ENCODE measurements at regions not wholly inside any gene's neighbourhood (a gene's known extent, or its start where the extent isn't known, plus 50 kb on each side); places are given as distances from the start of the nearest gene placed in this dataset.
"Not testable (repeated sequence)": the region's sequence is repeated elsewhere in the genome, so short reads cannot be mapped to it uniquely, and the experiment has no call there.

DNA sequence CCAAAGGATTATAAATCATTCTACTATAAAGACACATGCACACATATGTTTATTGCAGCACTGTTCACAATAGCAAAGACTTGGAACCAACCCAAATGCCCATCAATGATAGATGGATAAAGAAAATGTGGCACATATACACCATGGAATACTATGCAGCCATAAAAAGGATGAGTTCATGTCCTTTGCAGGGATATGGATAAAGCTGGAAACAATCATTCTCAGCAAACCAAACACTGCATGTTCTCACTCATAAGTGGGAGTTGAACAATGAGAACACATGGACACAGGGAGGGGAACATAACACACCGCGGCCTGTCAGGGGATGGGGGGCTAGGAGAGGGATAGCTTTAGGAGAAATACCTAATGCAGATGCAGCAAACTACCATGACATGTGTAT, 135.1 kb upstream of the PDE4B start:
- not testable (repeated sequence) for H3K4me3 Mint-ChIP-seq, H3K9me3 Mint-ChIP-seq, H3K4me1 Mint-ChIP-seq, H3K36me3 Mint-ChIP-seq, H3K27ac Mint-ChIP-seq, DNase-seq
- H3K27me3 Mint-ChIP-seq = peaks cover 18% of the 10 kb centered on the region

DNA sequence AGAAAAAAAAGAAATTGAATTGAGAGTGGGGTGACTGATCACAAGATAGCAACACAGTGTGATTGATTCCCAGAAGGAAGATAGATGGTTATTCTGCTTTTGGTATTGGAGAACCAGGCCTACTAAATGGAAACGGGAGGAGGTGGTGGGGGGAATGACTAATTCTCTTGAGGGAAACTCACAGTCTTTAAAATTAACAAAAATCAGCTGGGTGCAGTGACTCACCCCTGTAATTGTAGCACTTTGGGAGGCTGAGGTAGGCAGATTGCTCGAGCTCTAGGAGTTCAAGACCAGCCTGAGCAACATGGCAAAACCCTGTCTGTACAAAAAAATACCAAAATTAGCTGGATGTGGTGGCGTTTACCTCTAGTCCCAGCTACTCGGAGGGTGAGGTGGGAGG, 134.6 kb upstream of the PDE4B start:
- Mint-ChIP-seq H3K27ac (no peak overlapping the region), H3K4me3 (no peak overlapping the region), H3K9me3 (peaks cover 10% of the 10 kb centered on the region), H3K4me1 (no peaks in the 10 kb centered on the region), H3K36me3 (no peaks in the 10 kb centered on the region), H3K27me3 (peaks cover 17% of the 10 kb centered on the region)
- no peak for DNase-seq

DNA sequence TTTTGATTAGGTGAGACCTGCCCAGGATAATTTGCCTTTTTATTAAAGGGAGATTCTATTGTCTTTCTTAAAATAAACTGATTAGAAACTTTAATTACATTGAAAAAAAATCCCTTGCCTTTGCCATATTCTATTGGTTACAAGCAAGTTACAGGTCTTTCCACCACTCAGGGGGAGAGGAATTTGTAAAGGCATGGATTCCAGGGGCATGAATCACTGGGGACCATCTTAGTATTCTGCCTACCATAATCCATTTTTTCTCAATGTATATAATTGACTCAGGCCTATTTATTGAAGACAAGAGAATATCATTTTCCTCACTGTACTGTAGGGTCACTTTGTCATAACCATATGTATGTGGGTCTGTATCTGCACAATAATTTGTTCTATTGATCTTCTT, 124.3 kb upstream of the PDE4B start:
- Mint-ChIP-seq H3K9me3 (peaks cover 12% of the 10 kb centered on the region), H3K27me3 (peaks cover 25% of the 10 kb centered on the region), H3K36me3 (peaks cover 3% of the 10 kb centered on the region), H3K27ac (no peak overlapping the region), H3K4me3 (no peak overlapping the region), H3K4me1 (no peaks in the 10 kb centered on the region)
- no peak for DNase-seq

DNA sequence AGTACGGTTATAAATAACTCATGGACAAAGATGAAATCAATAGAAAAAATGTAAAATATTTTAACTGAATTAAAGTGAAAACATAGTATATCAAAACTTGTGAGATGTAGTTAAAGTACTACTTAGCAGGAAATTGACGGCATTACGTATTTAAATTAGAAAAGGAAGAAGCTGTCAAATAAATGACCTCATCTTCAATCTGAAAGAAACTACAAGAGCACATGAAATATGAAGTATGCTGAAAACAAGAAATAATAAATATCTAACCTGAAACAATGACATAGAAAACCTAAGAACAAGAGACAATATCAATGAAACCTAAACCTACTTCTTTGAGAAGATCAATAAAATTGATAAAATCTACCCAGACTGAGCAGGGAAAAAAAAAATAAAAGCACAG, 122.2 kb upstream of the PDE4B start:
- Mint-ChIP-seq H3K27ac (no peak overlapping the region), H3K4me1 (no peaks in the 10 kb centered on the region), H3K4me3 (no peak overlapping the region), H3K27me3 (peaks cover 21% of the 10 kb centered on the region), H3K9me3 (peaks cover 11% of the 10 kb centered on the region), H3K36me3 (peaks cover 3% of the 10 kb centered on the region)
- no peak for DNase-seq

DNA sequence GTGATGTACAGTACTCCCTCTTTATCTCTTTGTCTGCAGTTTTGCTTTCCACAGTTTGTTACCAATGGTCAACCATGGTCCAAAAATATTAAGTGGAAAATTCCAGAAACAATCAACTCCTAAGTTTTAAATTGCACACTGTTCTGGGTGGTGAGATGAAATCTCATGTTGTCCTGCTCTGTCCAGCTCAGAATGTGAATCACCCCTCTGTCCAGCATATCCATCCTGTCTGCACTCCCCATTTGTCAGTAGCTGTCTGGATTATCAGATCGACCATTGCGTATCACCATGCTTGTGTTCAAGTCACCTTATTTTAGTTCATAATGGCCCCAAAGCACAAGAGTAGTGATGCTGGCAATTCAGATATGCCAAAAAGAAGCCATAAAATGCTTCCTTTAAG, 118.2 kb upstream of the PDE4B start:
- Mint-ChIP-seq H3K27ac (no peak overlapping the region), H3K4me3 (no peak overlapping the region), H3K9me3 (peaks cover 2% of the 10 kb centered on the region), H3K36me3 (peaks cover 3% of the 10 kb centered on the region), H3K4me1 (no peaks in the 10 kb centered on the region), H3K27me3 (peaks cover 4% of the 10 kb centered on the region)
- no peak for DNase-seq

DNA sequence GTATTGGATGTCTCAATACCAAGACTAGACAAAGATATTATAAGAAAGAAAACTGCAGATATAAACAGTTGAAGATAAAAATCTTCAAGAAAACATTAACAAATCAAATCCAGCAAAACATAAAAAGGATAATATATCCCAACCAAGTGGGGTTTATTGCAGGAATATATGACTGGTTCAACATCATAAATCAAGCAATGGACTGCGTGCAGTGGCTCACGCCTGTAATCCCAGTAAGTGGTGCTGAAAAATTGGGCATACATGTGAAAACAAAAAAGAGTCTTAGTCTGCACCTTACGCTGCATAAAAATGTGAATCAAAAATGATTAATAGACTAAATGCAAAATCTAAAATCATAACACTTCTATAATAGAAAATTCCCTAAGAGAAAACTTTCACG, 112.9 kb upstream of the PDE4B start:
- H3K4me3 Mint-ChIP-seq = no peak overlapping the region
- H3K27ac Mint-ChIP-seq = no peak overlapping the region
- H3K4me1 Mint-ChIP-seq = no peaks in the 10 kb centered on the region
- no peak for DNase-seq
- H3K27me3 Mint-ChIP-seq = peaks cover 11% of the 10 kb centered on the region
- no peaks in the 10 kb centered on the region for H3K9me3 Mint-ChIP-seq
- no peaks in the 10 kb centered on the region for H3K36me3 Mint-ChIP-seq

DNA sequence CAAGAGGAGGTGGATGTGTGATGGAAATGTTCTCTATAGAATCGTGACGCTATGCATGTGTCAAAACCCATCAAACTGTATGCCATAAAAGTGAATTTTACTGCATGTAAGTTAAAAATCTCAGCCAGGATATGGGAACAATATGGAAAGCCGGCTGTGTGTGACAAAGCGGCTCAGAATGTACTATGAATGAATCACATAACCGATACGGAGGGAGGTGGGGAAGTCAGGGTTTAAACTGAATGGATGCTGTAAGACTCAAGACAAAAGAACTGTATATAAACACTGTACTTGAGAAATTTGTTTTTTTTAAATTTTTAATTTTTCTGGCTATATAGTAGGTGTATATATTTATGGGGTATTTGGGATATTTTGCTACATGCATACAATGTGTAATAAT, 111.6 kb upstream of the PDE4B start:
- Mint-ChIP-seq H3K9me3 (no peaks in the 10 kb centered on the region), H3K27me3 (peaks cover 13% of the 10 kb centered on the region), H3K4me1 (no peaks in the 10 kb centered on the region), H3K4me3 (no peak overlapping the region), H3K27ac (no peak overlapping the region), H3K36me3 (no peaks in the 10 kb centered on the region)
- DNase-seq = no peak

DNA sequence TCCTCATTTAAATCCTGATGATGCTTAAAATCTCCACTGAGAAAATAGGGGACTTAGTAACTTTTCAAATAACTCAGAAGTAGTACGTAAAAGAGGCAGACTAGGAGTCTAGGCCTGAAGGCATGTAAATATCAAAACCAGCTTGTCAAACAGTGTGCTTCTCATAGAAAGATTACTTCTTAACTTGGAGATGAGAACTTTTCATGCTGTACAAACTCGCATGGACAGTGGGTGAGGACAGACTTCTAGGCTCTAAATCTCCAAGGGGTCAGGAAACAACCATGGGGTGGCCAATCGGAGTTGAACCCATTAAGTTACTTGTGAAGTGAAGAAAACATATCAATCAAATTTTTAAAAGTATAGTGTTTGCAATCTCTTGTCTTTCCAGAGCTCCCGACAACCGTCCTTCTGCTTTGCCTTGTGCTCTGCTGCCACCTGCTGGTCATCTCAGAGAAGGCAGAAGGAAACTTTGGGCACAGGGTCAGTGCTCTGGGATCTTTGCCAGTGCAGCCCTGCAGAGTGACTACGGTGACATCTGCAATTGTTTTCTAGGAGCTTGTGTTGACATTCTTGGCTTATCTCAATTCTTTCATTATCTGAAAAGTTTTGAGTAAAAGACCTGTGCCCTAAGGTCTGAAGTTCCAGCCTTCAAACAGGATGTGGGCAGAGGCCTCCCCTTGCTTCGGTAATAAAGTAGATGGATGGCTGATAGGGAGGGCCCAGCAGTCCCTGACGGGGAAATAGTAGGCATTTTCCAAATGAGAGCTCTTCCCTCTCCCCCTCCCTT, 105.1 kb upstream of the PDE4B start:
- H3K4me3 Mint-ChIP-seq = no peak overlapping the region
- H3K4me1 Mint-ChIP-seq = peaks cover 5% of the 10 kb centered on the region
- no peaks in the 10 kb centered on the region for H3K9me3 Mint-ChIP-seq
- no peak overlapping the region for H3K27ac Mint-ChIP-seq
- DNase-seq = peak; percentile 65
- peaks cover 29% of the 10 kb centered on the region for H3K27me3 Mint-ChIP-seq
- no peaks in the 10 kb centered on the region for H3K36me3 Mint-ChIP-seq

DNA sequence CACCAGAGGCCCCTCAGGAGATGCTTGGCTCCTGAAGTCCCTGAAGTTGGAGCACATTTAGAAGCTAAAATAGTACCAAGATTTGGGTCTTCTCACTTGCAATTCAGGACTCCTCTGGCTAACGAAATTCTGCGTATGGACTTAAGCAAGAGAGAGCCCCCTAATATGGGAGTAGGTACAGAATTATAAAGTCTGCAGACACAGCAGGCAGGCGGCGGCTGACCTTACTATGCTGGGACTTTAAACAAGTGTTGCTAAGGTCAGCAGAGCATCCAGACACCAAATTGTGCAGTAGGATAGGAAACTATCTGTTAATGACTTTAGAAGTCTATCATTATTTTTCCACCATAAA, 104.5 kb upstream of the PDE4B start:
- Mint-ChIP-seq H3K9me3 (no peaks in the 10 kb centered on the region), H3K27ac (no peak overlapping the region), H3K36me3 (no peaks in the 10 kb centered on the region), H3K4me3 (no peak overlapping the region), H3K27me3 (peaks cover 27% of the 10 kb centered on the region), H3K4me1 (peaks cover 5% of the 10 kb centered on the region)
- DNase-seq = no peak

DNA sequence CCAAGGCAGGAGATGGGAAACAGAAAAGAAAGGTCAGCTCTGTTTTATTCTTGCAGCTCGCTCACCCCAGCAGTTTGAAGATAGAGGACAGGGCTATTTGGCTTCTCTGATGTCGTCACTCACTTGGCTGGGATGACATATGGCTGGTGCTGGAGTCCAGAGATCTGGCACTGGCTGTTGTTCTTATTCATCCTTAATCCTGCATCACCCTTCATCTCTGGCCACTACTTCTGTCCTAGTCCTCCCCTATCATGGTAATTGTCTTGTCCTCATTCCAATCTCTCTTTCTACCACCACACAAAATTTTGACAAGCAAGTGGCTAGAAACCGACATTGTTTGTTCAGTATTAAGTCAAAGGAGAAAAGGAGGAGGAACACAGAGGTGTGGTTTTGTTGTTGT, 103.8 kb upstream of the PDE4B start:
- Mint-ChIP-seq H3K27ac (no peak overlapping the region), H3K4me1 (peaks cover 5% of the 10 kb centered on the region), H3K36me3 (no peaks in the 10 kb centered on the region), H3K4me3 (no peak overlapping the region), H3K27me3 (peaks cover 20% of the 10 kb centered on the region), H3K9me3 (no peaks in the 10 kb centered on the region)
- DNase-seq = no peak

DNA sequence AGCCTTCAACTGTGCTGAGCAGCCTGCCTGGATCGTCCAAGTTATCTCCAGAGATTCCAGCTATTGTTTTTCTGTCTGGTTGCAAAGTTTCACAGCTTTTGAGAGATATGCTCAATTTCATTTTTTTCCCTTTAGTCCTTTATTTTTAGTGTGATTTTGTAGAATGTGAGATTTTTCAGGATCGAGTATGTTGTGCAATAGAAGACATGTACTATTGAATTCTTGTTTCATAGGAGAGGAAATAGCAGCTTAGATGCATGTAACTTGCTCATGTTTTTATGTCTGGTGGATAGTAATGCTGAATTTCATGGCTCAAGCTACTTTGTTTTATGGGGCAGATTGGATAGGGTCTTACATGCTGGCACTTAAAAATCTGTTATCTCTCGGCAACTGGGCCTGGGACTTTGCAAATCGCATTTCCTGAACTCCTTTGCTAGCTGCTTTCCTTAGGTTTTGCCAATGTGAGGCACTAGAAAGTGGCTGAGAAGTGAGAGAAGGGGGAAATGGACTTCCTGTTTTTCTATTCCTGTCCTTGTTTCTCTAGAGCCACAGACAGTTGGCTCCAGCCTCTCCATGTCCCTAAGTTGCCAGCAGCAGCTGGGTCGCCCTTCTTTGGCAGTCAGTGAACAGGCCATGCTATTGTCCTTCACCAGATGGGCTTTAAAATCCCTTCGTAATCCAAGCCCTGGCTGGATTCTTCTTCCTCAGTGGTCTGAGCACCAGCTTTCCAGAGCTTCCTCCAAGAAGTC, 101.4 kb upstream of the PDE4B start:
- H3K4me1 Mint-ChIP-seq = peaks cover 5% of the 10 kb centered on the region
- H3K27me3 Mint-ChIP-seq = peaks cover 14% of the 10 kb centered on the region
- H3K9me3 Mint-ChIP-seq = no peaks in the 10 kb centered on the region
- H3K36me3 Mint-ChIP-seq = no peaks in the 10 kb centered on the region
- H3K4me3 Mint-ChIP-seq = no peak overlapping the region
- no peak overlapping the region for H3K27ac Mint-ChIP-seq
- DNase-seq = no peak

DNA sequence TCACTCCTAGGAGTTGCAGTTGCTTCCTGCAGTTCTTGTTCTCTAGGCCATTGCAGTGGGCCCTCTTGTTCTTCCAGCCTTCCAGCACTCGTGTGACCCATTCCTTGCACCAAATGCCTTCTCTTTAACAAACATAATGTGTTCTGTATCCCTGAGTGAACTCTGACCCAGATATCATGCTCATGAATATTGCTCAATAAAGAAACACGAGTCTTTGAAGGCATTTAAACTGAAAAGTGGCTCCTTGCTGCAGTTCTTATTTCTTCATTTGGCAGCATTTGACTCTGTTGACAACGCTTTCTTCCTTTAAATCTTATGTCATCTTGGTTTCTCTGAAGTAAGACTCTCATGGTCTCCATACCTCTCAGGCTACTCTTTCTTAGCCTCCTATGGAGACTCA, 100.7 kb upstream of the PDE4B start:
- H3K27me3 Mint-ChIP-seq = peaks cover 8% of the 10 kb centered on the region
- no peak overlapping the region for H3K4me3 Mint-ChIP-seq
- DNase-seq = no peak
- peaks cover 5% of the 10 kb centered on the region for H3K4me1 Mint-ChIP-seq
- no peak overlapping the region for H3K27ac Mint-ChIP-seq
- no peaks in the 10 kb centered on the region for H3K9me3 Mint-ChIP-seq
- H3K36me3 Mint-ChIP-seq = no peaks in the 10 kb centered on the region

DNA sequence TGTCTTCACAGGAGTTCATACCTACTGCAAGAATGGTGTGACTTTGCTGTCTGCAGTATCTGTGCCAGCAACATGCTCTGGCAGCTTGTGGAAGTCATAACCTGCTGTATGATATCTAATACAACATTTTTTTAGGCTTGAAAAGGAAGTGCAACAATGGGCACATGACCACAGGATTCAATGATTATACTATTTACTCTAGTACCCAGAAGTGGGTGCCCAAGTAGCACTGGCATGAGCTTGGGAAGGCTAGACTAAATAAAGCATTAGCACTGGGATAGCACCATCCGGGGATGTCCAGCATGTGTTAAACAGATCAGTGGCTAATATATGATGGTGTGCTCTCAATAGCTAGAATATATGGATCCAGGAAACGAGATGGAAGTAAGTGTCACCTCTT, 98.6 kb upstream of the PDE4B start:
- Mint-ChIP-seq H3K4me1 (no peaks in the 10 kb centered on the region), H3K27ac (no peak overlapping the region), H3K4me3 (no peak overlapping the region), H3K9me3 (no peaks in the 10 kb centered on the region), H3K27me3 (peaks cover 8% of the 10 kb centered on the region), H3K36me3 (no peaks in the 10 kb centered on the region)
- DNase-seq = no peak

DNA sequence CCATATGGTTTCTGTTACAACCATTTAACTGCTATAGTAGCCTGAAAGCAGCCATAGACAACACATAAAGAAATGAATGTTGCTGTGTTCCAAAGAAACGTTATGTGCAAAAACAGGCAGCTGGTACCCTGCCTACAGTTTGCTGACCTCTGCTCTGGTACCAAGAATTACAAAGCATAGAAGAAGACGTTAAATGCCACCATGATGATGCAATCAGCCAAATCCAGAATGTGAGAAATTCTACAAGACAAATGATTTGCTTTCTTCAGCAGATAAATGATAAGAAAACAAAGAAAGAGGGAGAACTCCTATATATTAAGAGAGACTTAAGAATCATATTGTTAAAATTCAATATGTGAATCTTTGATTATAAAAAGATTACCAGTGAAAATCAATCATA, 97.8 kb upstream of the PDE4B start:
- Mint-ChIP-seq H3K27me3 (peaks cover 9% of the 10 kb centered on the region), H3K9me3 (no peaks in the 10 kb centered on the region), H3K4me1 (no peaks in the 10 kb centered on the region), H3K27ac (no peak overlapping the region), H3K36me3 (no peaks in the 10 kb centered on the region), H3K4me3 (no peak overlapping the region)
- no peak for DNase-seq

DNA sequence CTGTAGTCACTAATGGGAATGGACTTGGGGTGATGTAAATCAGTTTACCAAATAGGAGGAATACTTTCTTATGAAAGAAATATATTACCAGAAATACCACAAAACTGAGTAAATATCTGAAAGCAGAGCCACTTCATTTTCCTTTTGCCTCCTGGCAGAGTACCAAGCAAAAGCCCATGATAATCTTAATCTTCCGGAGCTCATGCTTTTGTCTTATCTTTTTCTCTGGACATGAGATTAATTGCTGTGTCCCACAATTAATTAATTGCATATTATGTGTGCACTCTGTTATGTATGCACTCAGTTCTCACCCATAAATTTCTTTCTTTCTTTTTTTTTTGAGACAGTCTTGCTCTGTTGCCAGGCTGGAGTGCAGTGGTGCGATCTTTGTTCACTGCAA, 94.1 kb upstream of the PDE4B start:
- Mint-ChIP-seq H3K36me3 (no peaks in the 10 kb centered on the region), H3K4me3 (no peak overlapping the region), H3K4me1 (no peaks in the 10 kb centered on the region), H3K9me3 (no peaks in the 10 kb centered on the region), H3K27ac (no peak overlapping the region), H3K27me3 (peaks cover 18% of the 10 kb centered on the region)
- DNase-seq = no peak

DNA sequence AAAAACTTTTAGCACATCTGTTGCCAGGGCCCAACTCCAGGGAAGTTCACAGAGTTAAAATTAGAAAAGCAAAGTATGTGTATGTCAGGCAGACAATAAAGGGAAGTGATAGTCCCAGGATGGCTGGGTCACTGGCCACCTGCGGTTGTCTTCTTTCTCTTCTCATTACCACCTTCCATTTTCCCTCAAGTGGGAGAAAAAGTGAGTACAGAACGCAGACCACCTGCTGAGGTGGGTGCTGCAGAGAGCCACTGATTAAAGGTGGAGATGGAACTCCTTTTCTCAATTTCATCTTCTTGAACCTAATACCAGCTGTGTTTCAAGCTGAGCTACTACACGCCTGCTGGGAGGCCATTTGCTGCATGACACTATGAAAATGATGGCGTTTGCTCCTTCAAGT, 88.8 kb upstream of the PDE4B start:
- Mint-ChIP-seq H3K4me1 (no peaks in the 10 kb centered on the region), H3K27me3 (peaks cover 45% of the 10 kb centered on the region), H3K27ac (no peak overlapping the region), H3K4me3 (no peak overlapping the region), H3K36me3 (no peaks in the 10 kb centered on the region), H3K9me3 (no peaks in the 10 kb centered on the region)
- no peak for DNase-seq
